ENCODE measurements at regions not wholly inside any gene's neighbourhood (a gene's known extent, or its start where the extent isn't known, plus 50 kb on each side); places are given as distances from the start of the nearest gene placed in this dataset.

DNA sequence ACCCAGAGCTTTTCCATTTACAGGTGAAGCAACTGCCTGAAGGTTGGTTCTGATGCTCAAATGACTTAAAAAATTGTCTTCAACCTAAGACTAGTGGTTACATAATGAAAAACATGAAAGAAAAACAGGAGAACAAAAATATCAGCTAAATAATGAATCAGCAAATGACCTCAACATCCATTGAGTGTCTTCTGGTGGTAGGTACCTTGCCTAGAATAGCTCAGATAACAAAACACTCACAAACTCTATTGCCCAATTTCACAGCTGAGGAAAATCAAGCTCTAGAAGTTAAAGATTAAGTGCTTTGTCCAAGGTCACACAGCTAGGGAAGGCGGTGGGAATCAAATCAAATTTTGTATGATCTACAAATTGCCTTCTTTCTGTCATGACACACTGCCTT is 304.6 kb upstream of the CDH11 start:
- no peak for DNase-seq (ENCODE audit: low read depth)
- TF ChIP-seq, protein P1, sequence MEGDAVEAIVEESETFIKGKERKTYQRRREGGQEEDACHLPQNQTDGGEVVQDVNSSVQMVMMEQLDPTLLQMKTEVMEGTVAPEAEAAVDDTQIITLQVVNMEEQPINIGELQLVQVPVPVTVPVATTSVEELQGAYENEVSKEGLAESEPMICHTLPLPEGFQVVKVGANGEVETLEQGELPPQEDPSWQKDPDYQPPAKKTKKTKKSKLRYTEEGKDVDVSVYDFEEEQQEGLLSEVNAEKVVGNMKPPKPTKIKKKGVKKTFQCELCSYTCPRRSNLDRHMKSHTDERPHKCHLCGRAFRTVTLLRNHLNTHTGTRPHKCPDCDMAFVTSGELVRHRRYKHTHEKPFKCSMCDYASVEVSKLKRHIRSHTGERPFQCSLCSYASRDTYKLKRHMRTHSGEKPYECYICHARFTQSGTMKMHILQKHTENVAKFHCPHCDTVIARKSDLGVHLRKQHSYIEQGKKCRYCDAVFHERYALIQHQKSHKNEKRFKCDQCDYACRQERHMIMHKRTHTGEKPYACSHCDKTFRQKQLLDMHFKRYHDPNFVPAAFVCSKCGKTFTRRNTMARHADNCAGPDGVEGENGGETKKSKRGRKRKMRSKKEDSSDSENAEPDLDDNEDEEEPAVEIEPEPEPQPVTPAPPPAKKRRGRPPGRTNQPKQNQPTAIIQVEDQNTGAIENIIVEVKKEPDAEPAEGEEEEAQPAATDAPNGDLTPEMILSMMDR (conservative IDR thresholded peaks at IDR 0.05; ENCODE audit: low read depth, low read length): no peak
- H3K4me3 ChIP-seq (ENCODE audit: low read depth, low read length): no peak overlapping the region

DNA sequence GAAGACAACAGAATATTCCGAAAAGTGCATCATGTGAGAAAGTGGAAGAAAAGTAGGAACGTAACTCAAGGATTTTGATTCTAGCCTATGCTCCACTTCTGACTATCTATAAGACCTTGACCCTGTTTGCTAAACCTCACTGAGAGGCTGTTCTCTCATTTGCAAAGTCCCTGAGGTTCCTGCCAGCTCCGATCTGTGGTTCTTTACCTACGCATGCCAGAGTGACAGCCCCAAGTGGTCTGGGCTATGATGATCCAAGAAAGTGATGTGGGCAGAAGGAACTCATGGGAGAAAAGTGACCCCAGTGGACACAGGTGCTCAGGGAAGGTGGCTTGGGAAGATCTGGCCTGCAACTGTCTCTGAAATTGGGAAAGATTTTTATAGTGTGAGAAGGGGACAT is 301.1 kb upstream of the CDH11 start:
- TF ChIP-seq, protein P1 (conservative IDR thresholded peaks at IDR 0.05; ENCODE audit: low read depth, low read length): no peak
- no peak for DNase-seq (ENCODE audit: low read depth)
- no peak overlapping the region for H3K4me3 ChIP-seq (ENCODE audit: low read depth, low read length)

DNA sequence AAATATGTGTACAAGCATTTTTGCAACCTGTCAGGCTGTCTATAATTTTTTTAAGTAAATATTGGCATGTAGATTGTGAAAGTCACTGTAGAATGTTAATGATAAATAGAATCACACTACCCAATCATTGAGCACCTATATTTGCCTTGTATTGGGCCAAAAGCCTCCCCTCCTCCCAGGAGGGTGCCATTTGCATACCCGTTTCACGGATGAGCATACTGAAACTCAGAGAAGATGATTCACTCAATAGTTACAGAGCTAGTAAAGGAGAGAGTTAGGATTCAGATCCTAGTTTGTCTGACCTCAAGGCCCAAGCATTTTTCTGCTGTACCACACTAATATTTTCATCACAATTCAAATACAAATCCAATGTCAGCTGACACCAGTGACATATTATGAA is 299.7 kb upstream of the CDH11 start:
- H3K4me3 ChIP-seq (ENCODE audit: low read depth, low read length): no peak overlapping the region
- TF ChIP-seq, protein P1 (conservative IDR thresholded peaks at IDR 0.05; ENCODE audit: low read depth, low read length): no peak
- no peak for DNase-seq (ENCODE audit: low read depth)

DNA sequence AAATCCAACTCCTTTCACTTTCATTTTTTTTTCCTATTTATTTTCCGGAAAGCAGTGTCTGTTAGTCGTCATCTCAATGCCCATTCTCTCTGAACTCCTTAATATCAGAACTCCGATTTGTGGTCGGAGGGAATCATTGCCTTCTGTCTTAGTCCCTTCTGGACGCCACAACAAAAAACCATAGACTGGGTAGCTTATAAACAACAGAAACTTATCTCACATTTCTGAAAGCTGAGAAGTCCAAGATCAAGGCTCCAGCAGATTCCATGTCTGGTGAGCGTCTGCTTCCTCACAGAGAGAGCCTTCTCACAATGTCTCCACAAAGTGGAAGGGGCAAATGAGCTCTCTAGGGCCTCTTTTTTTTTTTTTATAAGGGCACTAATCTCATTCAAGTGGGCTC is 296.6 kb upstream of the CDH11 start:
- no peak overlapping the region for H3K4me3 ChIP-seq (ENCODE audit: low read depth, low read length)
- TF ChIP-seq, protein P1 (conservative IDR thresholded peaks at IDR 0.05; ENCODE audit: low read depth, low read length): no peak
- DNase-seq (ENCODE audit: low read depth): no peak

DNA sequence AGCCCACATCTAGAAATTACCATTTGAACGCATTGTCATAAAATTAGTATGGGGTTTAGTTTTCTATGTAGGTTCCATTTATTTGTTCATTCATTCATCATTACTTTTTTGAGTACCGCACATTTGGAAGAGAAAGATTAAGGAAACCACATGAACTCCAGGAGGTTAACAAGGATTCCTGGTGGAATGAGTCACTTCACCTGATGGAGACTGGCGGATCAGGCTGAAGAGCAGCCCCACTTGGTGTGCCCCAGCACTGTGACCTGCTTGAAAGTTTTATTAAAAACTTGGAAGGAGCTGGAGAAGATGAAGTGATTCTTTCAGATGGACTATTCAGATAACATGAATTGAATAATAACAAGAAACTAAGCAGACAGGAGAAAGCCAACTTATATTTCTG is 293.6 kb upstream of the CDH11 start:
- H3K4me3 ChIP-seq (ENCODE audit: low read depth, low read length): no peak overlapping the region
- DNase-seq (ENCODE audit: low read depth): no peak
- TF ChIP-seq, protein P1 (conservative IDR thresholded peaks at IDR 0.05; ENCODE audit: low read depth, low read length): no peak

DNA sequence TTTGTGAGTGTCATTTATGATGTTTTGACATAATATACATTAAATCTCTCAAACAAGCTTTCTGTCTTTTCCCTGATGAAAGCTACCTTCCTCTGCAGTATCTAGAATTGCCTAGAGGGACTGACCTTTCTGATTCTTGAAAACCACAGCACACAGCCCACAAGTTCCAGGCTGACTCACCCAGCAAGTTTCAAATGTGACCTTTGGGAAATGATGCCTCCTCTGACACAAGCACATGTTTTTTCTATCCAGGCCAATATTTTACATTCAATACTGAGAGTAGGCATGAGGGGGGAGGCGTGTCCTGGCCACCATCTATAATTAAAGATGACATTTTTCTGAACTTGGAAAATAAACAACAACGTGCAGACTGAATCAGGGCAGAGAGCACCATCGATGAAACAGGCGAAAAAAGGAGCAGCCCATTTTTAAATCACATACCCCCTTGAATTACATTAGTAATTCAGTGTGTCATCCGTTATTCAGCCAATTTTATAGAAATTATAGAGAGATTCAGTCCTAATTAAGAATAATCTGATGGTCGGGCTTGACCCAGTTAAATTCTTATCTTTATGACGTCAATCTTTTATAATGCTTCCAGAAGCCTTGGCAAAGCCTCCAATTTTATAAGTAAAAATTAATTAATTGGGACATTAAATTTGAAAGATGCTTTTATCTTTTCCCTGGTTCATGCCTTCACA is 292.6 kb upstream of the CDH11 start:
- no peak overlapping the region for H3K4me3 ChIP-seq (ENCODE audit: low read depth, low read length)
- peak; percentile 2 for DNase-seq (ENCODE audit: low read depth)
- TF ChIP-seq, protein P1 (conservative IDR thresholded peaks at IDR 0.05; ENCODE audit: low read depth, low read length): no peak

DNA sequence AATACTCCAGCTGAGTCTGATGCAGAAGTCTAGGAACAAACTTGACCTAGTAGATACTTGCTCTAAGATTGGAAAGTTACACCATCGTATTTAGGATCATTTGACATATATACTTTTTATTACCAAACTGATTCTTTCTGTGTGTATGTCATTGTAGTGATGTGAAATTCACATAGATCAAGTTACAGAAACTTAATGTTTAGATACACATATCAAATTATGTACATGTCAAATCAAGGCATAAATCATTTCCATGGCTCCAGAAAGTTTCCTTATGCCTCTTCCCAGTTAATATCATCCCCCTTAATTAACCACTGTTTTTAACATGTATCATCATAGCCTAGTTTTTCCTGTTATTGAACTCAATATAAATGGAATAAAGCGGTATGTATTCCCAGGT is 292.0 kb upstream of the CDH11 start:
- TF ChIP-seq, protein P1 (conservative IDR thresholded peaks at IDR 0.05; ENCODE audit: low read depth, low read length): no peak

More for the DNA sequence above, 292.0 kb upstream of the CDH11 start:
- no peak for DNase-seq (ENCODE audit: low read depth)
- no peak overlapping the region for H3K4me3 ChIP-seq (ENCODE audit: low read depth, low read length)
